HG03558 (cell line): ENCODE measurements at regions not wholly inside any gene's neighbourhood (a gene's known extent, or its start where the extent isn't known, plus 50 kb on each side); places are given as distances from the start of the nearest gene placed in this dataset.
"Not testable (repeated sequence)": the region's sequence is repeated elsewhere in the genome, so short reads cannot be mapped to it uniquely, and the experiment has no call there.

Experiments used
- ATAC-seq: cut with Tn5 transposase; IDR thresholded peaks from one replicate; pipeline ENCODE4 v1.9.1; 2021; ENCODE audit warnings: moderate number of reproducible peaks; ENCODE audit not compliant: unreplicated experiment; ENCODE audit errors: extremely low read depth

- ATAC-seq = no peak
Measured at GRCh38 chr17:71855010-71855409, 265.8 kb upstream of the SOX9 start.

- ATAC-seq = no peak
Measured at GRCh38 chr17:71864755-71865154, 256.1 kb upstream of the SOX9 start.

GRCh38 chr17:71866095-71866494 is 254.7 kb upstream of the SOX9 start:
- ATAC-seq = no peak

GRCh38 chr17:71869293-71869692 is 251.5 kb upstream of the SOX9 start:
- ATAC-seq = no peak

GRCh38 chr17:71869841-71870545 is 250.8 kb upstream of the SOX9 start:
- ATAC-seq = no peak

GRCh38 chr17:71870546-71870862 is 250.3 kb upstream of the SOX9 start:
- ATAC-seq = no peak

GRCh38 chr17:71872843-71873485 is 247.9 kb upstream of the SOX9 start:
- ATAC-seq = no peak

- not testable (repeated sequence) for ATAC-seq
Measured at GRCh38 chr17:71874773-71875172, 246.0 kb upstream of the SOX9 start.

GRCh38 chr17:71878271-71878670 is 242.5 kb upstream of the SOX9 start:
- ATAC-seq = no peak

- no peak for ATAC-seq
Measured at GRCh38 chr17:71878998-71879397, 241.8 kb upstream of the SOX9 start.

GRCh38 chr17:71881041-71881440 is 239.8 kb upstream of the SOX9 start:
- no peak for ATAC-seq

GRCh38 chr17:71881581-71881980 is 239.2 kb upstream of the SOX9 start:
- ATAC-seq = no peak

- no peak for ATAC-seq
Measured at GRCh38 chr17:71883258-71883657, 237.6 kb upstream of the SOX9 start.

GRCh38 chr17:71883845-71884244 is 237.0 kb upstream of the SOX9 start:
- no peak for ATAC-seq

GRCh38 chr17:71885662-71886061 is 235.2 kb upstream of the SOX9 start:
- no peak for ATAC-seq

GRCh38 chr17:71899317-71899716 is 221.5 kb upstream of the SOX9 start:
- ATAC-seq = no peak

- ATAC-seq = no peak
Measured at GRCh38 chr17:71900621-71901229, 220.1 kb upstream of the SOX9 start.

- ATAC-seq = no peak
Measured at GRCh38 chr17:71902894-71903506, 217.8 kb upstream of the SOX9 start.

- no peak for ATAC-seq
Measured at GRCh38 chr17:71905376-71906031, 215.3 kb upstream of the SOX9 start.

GRCh38 chr17:71909155-71909554 is 211.7 kb upstream of the SOX9 start:
- no peak for ATAC-seq

- ATAC-seq = no peak
Measured at GRCh38 chr17:71910002-71910401, 210.8 kb upstream of the SOX9 start.
